Skin of body (tissue), 1 donor: ENCODE measurements at regions not wholly inside any gene's neighbourhood (a gene's known extent, or its start where the extent isn't known, plus 50 kb on each side); places are given as distances from the start of the nearest gene placed in this dataset.
"Not testable (repeated sequence)": the region's sequence is repeated elsewhere in the genome, so short reads cannot be mapped to it uniquely, and the experiment has no call there.

Experiments
- DNase-seq: peaks from one replicate; lab custom pipeline; 2025; lab: John Stamatoyannopoulos, UW

DNA sequence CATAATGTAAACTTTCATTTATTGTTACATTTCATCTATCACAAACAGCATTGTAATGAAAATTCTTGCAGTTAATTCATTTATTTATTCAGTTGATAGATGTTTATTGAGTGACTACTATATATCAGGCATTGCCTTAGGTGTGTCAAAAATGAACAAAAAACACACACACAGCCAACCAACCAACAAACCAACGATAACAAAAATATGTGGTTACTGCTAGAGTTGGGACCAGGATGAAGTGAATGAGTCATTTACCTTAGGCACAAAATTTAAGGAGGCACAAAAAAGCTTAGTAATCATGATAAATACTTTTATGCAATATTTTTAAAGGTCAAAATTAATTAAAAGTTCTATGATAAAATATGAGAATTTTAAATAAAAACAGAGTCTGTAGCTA, 223.4 kb downstream of the CSNK1G3 start:
- DNase-seq = no peak

DNA sequence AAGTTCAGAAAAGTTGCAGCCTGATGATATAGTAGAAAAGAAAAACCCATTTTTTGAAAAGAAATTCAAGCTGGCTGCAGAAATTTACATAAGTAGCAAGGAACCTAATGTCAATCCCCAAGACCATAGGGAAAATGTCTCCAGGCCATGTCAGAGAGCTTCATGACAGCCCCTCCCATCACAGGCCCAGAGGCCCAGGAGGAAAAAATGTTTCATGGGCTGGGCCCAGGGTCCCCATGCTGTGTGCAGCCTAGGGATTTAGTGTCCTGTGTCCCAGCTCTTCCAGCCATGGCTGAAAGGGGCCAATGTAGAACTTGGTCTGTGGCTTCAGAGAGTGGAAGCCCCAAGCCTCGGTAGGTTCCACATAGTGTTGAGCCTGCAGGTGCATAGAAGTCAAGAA, 220.3 kb downstream of the CSNK1G3 start:
- DNase-seq = no peak

DNA sequence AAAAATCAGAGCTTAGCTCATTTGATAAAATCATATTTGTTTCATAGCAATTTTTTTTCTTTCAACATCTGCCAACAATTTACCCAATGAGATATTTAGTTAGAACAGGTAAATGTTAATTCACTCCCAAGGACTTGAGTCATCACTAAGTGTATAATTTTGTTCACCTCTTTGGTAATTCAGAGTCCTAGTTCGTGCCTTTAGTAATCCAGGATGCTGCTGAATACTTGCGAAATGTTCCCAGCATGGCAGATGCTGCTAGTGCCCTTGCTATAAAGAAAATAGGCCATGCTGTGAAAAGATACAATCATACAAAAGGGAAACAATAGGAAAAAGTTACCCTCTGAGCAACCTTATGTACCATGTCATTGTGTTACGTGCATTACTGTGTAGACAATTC, 210.5 kb downstream of the CSNK1G3 start:
- DNase-seq = no peak

DNA sequence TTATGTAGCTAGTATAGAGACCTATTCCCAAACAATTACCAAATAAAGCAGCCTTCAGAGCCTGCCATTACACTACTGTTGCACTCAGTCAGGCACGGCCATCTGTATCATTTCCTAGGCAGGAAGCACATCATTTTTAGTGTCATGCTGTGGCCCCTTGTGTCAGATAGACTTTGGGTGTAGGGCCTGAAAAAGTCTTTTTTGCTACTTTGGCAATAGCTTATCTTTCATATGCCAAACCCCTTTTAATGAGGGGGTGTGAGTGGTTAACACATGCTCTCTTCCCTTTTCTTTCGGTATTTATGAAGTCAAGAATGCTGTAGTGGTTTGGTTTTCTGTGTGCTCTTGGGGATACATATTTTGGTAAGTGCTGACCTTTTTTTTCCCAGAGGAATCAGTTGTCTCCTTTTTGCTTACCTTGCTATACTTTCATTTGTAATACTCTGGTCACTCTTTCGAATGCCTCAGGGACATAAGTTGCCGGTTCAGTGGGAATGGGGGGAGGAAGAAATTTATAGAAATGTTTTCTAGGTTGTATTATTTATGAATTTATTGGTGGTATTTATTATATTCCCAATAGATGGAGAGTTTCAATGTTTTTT, 209.8 kb downstream of the CSNK1G3 start:
- no peak for DNase-seq

DNA sequence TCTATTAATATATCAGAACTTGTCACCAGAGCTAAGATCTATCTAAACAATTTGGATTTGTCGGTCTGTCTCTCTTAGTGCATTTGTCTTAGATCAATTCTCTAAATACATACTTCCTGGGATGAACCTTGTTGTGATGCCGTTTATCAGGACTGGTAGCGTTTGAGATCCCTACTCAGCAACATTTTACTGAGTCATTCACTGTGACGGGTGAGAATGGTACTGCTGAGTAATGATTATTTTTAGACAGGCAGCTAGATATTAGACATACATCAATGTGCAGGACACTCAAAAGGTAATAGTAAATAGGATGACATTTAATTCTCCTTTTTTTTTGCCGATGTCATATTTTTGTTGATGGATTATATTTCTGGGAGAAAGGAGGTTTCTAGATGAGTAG, 209.0 kb downstream of the CSNK1G3 start:
- no peak for DNase-seq

DNA sequence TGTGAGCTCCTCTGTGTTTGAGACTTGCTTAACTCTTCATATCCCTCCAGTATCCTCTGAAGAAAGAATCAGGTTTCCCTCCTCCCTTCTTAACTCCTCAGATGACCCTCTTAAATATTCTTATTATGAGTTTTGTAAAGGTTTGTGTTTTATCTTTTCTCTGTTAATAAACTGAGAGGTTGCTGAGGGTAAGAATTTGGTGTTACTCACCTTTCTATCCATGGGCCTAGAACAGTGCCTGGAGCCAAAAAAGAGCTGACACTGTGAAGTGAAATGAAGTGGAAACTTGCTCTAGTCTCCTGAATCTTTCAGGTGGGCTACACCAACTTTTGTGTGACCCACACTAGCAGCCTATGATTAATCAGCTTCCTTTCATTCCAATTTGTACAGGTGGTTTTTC, 208.4 kb downstream of the CSNK1G3 start:
- DNase-seq = no peak

DNA sequence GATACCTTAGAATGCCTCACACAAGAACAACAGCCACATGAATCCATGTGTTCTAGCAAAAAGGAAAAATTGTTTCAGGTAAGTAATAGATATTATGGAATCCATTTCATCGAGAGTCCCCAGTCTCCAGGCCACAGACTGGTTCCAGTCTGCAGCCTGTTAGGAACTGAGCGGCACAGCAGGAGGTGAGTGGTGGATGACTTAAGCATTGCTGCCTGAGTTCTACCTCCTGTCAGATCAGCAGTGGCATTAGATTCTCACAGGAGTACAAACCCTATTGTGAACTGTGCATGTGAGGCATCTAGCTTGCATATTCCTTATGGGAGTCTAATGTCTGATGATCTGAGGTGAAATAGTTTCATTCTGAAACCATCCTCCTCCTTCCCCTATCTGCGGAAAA, 207.0 kb downstream of the CSNK1G3 start:
- no peak for DNase-seq

DNA sequence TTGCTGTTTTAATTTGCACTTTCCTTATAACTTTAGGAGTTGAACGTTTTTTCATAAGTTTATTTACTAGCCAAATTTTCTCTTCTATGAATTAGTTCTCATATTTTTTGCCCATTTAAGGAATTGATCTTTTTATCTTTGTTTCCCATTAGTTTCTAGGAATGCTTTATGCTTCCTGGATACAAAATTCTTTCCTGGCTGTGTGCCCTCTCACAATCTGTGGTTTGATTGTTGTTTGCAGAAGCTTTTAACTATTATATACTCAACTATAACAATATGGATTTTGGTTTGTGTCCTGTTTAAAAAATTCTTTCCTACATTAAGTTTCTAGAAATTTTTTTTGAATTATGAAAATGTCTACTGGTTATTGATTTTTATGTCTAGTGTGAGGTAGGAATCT, 206.3 kb downstream of the CSNK1G3 start:
- peak; percentile 72 for DNase-seq

DNA sequence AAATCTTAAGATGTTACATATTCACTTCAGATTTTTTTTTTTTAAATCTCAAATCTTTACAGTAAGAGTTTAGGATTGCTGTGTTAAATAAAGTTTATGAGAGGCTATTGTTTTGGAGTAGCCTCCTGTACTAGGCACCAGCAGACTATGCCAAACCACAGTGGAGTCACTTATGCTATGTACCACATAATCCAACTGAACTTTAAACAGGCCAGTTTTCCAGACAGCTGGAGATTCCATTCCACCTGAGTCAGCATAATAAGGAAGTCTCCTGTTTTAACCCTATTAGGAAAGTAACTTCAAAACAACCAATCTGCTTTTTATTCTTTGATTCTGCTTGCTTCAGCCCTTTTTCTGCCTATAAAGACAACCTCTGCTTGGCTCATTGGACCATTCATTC, 205.2 kb downstream of the CSNK1G3 start:
- DNase-seq = no peak

DNA sequence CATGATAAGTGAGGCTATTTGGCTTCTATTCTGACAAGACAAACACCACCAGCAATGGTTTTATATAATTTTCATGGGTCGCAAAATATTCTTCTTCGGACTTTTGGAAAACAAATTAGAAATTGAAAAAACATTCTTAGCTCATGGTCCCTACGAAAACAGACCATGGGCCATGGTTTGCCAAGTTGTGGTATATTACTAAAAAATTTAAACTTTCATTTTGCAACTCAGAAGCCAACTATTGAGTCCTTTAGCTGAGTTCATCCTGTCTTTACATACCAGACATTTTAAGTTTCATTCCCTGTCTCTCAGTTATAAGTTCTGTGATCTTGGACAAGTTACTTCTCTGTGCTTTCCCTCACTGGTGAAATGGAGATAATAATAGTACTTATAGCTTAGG, 198.1 kb downstream of the CSNK1G3 start:
- no peak for DNase-seq

DNA sequence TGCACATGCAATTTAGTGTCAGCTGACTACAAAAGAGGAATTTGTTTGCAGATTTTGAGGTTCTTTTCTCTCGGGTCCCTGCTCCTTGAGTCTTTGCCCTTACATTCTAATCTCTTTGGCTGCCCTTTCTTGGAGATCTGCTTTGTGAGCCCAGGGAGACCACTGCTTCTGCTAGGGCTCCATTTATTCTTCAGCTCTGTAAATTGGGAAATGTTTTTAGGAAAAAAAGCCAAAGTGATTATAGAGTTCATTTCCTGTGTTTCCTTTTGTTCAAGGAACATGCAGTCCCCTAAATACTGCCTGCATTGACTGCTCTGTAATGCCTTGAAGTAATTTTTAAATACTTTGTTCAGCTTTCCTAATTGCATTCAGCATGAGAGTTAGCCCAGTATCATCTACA, 197.4 kb downstream of the CSNK1G3 start:
- no peak for DNase-seq

DNA sequence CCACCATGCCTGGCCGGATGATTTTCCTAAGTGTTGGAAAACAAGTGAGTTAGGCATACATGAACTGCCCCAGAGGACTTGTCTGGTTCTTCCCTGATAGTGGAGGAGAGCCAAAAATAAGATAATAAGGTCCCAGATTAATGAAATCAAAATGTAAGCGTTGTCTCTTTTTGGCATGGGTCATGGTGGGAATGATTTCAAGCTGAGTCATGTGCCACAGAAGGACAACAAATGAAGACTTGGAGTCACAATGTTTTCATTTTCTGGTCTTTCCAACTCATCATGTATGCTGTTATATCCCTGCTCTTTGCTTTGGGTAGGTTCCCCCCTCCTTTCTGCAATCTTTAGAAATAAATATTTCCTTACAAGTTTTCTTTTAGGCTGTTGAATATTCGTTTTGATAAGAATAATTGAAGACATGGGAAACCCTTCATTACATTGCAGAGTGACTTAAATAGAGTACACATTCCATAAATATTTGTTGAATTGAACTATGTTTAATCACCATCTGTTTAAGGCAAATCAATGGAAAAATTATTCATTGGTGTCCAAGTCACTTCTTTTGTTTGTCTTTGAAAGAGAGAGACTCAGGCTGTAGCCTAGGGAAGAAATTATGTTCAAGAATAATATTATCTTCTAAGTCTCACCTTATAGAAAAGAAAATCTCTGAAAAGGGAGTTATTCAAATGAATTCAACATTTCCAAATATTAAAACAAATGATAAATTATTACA, 196.3 kb downstream of the CSNK1G3 start:
- DNase-seq = peak; percentile 77

DNA sequence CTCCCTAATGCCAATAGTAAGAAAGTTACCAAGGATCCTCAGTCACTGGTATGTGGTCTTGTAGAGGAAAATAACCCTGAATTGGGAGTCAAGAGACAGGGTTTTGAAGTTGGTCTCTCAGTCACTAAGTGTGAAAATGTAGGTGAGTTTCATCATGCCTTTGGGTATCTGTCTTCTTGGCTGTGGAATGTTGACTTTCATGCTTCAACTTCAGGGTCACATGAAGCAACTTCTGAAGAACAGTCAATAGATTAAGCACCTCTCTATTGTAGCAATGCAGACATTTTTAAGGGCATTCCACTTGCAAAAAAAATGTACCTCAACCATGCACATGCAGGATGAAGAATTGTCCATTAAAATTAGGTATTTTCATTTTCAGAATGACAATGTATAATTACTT, 194.6 kb downstream of the CSNK1G3 start:
- no peak for DNase-seq

DNA sequence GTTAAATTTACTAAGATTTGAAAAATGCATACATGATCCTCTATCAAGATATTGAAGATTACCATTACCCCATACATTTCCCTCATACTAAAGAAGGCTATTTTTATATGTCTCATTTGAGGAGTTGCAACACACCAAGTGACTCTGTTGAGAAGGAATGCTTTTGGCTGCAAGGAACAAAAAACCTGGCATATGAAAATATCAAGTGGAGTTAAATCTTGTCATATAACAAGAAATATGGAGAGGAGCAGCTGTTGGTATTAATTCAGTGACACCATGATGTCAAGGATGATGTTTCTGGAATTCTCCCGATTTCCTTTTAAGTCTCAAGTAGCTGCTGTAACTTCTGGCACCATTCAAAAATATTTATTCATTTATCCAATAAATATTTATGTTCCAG, 193.8 kb downstream of the CSNK1G3 start:
- peak; percentile 90 for DNase-seq

DNA sequence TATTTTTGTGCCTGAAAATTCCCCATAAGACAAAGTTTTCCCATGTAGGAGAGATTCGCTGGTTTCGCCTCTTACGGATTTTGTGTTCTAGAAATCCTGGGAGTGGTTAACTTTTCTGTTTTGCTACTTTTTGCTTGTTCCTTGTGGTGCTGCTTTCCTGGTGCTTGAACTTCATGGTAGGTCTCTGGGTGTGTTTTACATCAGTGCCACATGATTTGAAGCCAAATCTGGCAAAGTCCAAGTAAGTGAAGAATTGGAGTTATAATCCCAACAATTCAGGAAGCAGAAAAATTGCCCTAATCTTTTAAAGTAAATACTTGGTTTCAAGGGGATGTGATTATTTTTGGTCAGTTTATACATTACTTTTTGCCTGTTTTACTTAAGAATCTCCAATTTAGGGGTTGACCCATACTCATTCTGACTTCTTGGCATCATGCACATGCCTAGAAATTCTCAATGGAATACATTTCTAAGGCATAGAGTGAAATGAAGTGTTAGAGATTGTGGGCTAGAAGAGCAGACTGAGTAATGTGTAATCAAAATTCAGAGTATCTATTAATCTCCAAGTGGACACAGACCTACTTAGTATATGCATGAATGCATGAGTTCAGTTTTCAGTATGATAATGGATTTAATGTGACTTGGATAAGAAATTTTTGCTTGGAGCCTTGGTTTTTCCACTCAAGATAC, 189.7 kb downstream of the CSNK1G3 start:
- DNase-seq = no peak

DNA sequence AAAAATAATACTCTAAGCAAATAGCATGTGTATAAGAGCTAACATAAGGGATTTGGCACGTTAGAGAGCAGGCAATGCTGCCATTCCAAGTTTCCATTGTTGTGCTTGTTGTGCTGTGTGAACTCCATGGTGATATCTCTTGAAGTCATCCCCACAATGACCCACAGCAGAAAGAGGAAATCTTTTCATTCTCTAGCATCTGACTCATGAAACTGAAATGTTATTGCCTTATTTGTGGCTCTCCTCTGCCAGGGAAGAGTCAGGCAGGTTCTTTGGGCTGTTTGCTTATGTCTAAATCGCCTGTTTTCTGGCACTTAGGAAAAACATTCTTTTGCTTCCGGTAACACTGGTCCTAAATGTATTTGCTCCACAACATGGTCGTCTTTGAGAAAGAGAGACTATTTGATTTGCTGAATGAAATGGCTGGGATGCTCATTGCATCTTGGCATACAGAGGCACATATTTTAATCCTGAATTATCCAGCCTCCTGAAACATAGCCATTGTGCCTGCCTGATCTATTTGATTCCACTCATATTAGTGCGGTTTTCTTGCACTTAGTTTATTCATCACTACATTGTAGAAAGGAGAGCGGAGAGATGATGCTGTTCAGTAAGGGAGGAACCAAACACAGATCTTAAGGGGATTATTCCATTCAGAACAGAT, 188.8 kb downstream of the CSNK1G3 start:
- peak; percentile 90 for DNase-seq

DNA sequence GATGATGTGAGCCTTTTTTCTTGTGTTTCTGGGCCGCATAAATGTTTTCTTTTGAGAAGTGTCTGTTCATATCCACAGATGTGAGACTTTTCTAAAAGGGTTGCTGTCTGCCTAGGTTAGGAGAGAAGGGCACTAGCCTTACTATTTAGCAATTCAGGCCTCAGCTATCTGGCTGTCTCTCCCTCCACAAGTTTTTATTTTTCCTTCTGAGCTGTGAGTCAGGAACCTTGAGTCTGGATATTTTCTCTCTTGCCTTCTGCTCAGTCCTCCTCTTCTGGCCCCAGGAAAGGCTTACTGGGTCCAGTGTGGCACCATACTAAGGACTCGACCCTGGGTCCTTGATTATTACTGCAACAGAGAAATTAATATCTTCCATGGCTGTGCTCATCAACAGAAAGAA, 187.6 kb downstream of the CSNK1G3 start:
- no peak for DNase-seq

DNA sequence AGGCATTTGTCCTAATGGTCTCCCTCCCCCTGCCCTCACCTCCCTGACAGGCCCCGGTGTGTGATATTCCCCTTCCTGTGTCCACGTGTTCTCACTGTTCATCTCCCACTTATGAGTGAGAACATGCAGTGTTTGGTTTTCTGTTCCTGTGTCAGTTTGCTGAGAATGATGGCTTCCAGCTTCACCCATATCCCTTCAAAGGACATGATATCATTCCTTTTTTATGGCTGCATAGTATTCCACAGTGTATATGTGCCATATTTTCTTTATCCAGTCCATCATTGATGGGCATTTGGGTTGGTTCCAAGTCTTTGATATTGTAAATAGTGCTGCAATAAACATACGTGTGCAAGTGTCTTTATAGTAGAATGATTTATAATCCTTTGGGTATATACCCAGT, 187.0 kb downstream of the CSNK1G3 start:
- DNase-seq = not testable (repeated sequence)

DNA sequence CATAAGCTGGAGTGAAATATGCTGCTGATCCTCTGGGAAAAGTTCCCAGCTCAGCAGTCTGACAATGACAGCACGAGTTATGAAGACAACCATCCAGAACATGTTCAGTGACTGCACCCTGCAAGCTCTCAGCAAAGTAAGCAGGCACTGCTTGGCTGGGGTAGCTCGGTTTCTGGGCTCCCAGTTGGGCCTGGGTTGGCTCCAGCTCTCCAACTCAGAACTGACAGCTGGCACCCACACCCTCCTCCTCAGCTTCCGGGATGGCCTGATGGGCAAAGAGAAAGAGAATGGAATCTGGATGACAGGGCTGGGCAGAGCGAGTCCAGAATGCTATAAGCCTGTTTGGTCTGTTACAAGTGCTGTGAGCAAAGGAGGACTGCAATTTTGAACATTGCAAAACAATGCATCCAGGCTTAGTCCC, 185.0 kb downstream of the CSNK1G3 start:
- peak; percentile 80 for DNase-seq

DNA sequence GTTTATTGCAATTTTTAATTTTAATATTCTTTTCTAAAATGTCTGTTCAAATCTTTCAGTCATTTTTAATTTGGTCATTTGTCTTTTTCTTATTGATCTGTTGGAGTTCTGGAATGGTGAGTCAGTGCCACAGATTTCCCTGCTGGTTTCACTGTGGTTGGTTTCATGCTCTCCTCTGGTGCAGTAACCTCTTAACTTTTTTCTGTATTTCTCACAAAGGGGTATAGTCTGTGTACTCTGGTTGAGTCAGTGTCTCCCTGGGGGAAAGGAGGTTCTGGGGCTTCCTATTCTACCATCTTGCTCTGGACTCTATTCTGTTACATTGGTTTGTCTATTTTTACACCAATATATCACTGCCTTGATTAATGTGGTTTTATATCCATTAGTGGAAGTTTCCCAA, 178.8 kb downstream of the CSNK1G3 start:
- no peak for DNase-seq

DNA sequence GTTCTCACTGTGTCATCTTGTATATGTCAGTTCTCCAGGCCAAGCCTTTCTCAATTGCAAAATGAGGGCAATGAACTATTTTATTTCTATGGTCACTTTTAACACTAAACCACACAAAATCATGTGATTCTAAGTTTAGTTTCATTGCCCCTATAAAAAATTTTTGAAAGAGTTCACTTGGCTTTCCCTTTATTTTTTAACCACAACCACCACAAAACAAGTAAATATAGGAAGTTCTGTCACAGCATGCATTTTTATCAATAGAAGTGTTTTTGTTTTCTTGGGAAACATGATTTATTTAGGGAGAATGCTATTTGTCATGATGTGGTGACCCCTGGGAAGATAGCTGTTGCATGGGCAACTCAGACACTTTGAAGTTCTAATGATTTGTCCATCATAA, 169.1 kb downstream of the CSNK1G3 start:
- DNase-seq = no peak

DNA sequence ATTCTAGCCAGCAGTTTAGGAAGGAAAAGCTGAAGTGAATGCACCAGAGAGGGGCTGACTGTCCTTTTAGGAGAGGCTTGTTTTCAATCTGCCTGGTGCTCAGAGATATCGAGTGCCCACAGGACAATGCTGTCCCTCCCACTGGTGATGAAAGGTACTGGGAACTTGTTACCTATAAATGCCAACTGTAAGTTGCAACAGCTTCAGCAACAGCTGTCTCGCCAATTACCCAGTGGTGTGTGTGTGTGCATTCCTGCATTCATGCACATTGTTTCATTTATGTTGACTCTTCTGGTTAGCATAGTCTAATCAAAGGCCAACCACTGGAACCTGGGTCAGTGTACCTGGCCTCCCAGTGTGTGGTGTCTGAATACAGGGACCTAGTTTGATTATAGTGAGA, 161.1 kb downstream of the CSNK1G3 start:
- DNase-seq = peak; percentile 23
